Heart right ventricle (tissue), 16 donors: ENCODE measurements at regions not wholly inside any gene's neighbourhood (a gene's known extent, or its start where the extent isn't known, plus 50 kb on each side); places are given as distances from the start of the nearest gene placed in this dataset.

ENCODE experiments used
- ATAC-seq, 8 donors: fragments of 200-7000 bp; cut with Tn5 transposase; one replicate each; pipeline ENCODE4 v1.9.1; 2020; ENCODE audit warnings: mild to moderate bottlenecking in 8 of 8, moderate library complexity in 8 of 8, moderate number of reproducible peaks in 1 of 8
- DNase-seq, 2 donors: peaks; one replicate each; pipeline ENCODE4 v3.0.0-alpha.2; 2020
- H3K27ac ChIP-seq, 10 donors: fragments of 200-600 bp; sonication (generic) in 2 of 10; one replicate each; pipeline versions ENCODE4 v1.5.0 to v1.8.0; 2020 to 2022; ENCODE audit warnings: mild to moderate bottlenecking in 3 of 10
- H3K27me3 ChIP-seq, 7 donors: fragments of 200-600 bp; one replicate each; pipeline ENCODE4 v1.8.0; 2021 to 2022; ENCODE audit warnings: mild to moderate bottlenecking in 2 of 7
- H3K36me3 ChIP-seq, 9 donors: fragments of 200-600 bp; sonication (generic) in 1 of 9; one replicate each; pipeline versions ENCODE4 v1.5.0 to v1.8.0; 2020 to 2022; ENCODE audit warnings: mild to moderate bottlenecking in 2 of 9
- H3K4me1 ChIP-seq, 9 donors: fragments of 200-600 bp; sonication (generic) in 1 of 9; one replicate each; pipeline versions ENCODE4 v1.5.0 to v1.8.0; 2020 to 2022; ENCODE audit warnings: mild to moderate bottlenecking in 4 of 9
- H3K4me3 ChIP-seq, 10 donors: fragments of 200-600 bp; sonication (generic) in 2 of 10; one replicate each; pipeline versions ENCODE4 v1.5.0 to v1.8.0; 2020 to 2022; ENCODE audit warnings: mild to moderate bottlenecking in 7 of 10, moderate library complexity in 2 of 10
- H3K9me3 ChIP-seq, 11 donors: fragments of 200-600 bp in 10 of 11; sonication (generic) in 2 of 11; one replicate each; pipeline versions ENCODE4 v1.5.0 to v1.8.0; 2013 to 2022; ENCODE audit warnings: mild to moderate bottlenecking in 2 of 11, control low read depth in 1 of 11, moderate library complexity in 1 of 11
- CTCF ChIP-seq, 9 donors: fragments of 200-600 bp; sonication (generic) in 2 of 9; IDR thresholded peaks; one replicate each; pipeline versions ENCODE4 v1.5.0 to v1.8.0; 2021 to 2022; ENCODE audit warnings: antibody characterized with exemption in 9 of 9, mild to moderate bottlenecking in 5 of 9, moderate library complexity in 1 of 9
- WGBS, 2 donors: extraction: QIAGEN DNeasy Blood & Tissue Kit; methylation state at CpG; one replicate each; pipeline ENCODE4 v1.1.7; 2013; ENCODE audit warnings: inconsistent platforms in 1 of 2; 5-methylcytosine and 5-hydroxymethylcytosine counted together
- intact Hi-C, 10 donors: fragments of 100-400 bp; cut with DNase I; formaldehyde crosslinking; loops; one replicate each; pipeline versions ENCODE4 v1.11.1 to v1.14.2; 2022
- donor health status: Arrhythmogenic right ventricular cardiomyopathy.
- donor health status: ischemic (EF 13 %, LVEDD 7.1; RV severe dilation, severe dysfunction).
- donor health status: healthy with polysubstance abuse.
- donor health status: DM: no; HTN: yes; CAD: no.
- donor health status: DM: no; HTN: no; CAD: no.
- donor health status: ischemic (EF 25% LVEDD 6.9; RV normal size, moderate dysfunction).
- donor health status: ischemic (EF 25% LVEDD 5.7; RV mildly dilated, moderate dysfunction).
- donor health status: healthy.
- donor health status: DM: yes; HTN: yes; CAD: no.
- donor health status: Ischemic cardiomyopathy.
- donor health status: ischemic (EF 35%, LVEDD 5.7; RV mildly dilated, moderate dysfunction).
- donor health status: nonischemic (EF 11% LVEDD 7.7; RV severe dilation, severe dysfunction).
- donor health status: DM: yes; HTN: yes; CAD: no.
- donor health status: PGD.
- donor health status: ischemic (EF 29% LVEDD 5.4; RV normal size, mild dysfunction).
- donor health status: nonischemic (EF 23%, LVEDD 6.1; RV moderate dilation, normal function).

- Histone ChIP-seq H3K9me3 (no peaks in the 10 kb centered on the region), H3K4me1 (peaks cover 0 to 43% (median 15%) of the 10 kb centered on the region in 9 donors), H3K4me3 (no peak overlapping the region), H3K27me3 (no peaks in the 10 kb centered on the region), H3K27ac (peak overlapping the region in 5 of 10 donors; percentile 3 to 85 (median 29)), H3K36me3 (no peaks in the 10 kb centered on the region)
- WGBS, 2 donors: 61 to 70% methylated on average over 9 of the region's 9 CpGs
- ATAC-seq (peak in 5 of 8 donors; percentile 9 to 43 (median 21)), DNase-seq (no peak)
- TF ChIP-seq CTCF (IDR thresholded peaks at IDR 0.05): no peak
- intact Hi-C loops: no loop called here
Measured at GRCh38 chr20:50321797-50322480, 131.3 kb downstream of the CEBPB start.

- DNase-seq: no peak
- H3K4me1 ChIP-seq: peaks cover 0 to 37% (median 15%) of the 10 kb centered on the region in 9 donors
- no peak overlapping the region for H3K4me3 ChIP-seq
- 93 to 98% methylated on average over 5 of the region's 5 CpGs for WGBS, 2 donors
- intact Hi-C loops: no loop called here
- no peak for TF ChIP-seq CTCF (IDR thresholded peaks at IDR 0.05)
- H3K36me3 ChIP-seq: no peaks in the 10 kb centered on the region
- no peak for ATAC-seq
- no peaks in the 10 kb centered on the region for H3K27me3 ChIP-seq
- no peaks in the 10 kb centered on the region for H3K9me3 ChIP-seq
- H3K27ac ChIP-seq: no peak overlapping the region
Measured at GRCh38 chr20:50322703-50323131, 132.1 kb downstream of the CEBPB start.

GRCh38 chr20:50323209-50323608 lies 132.6 kb downstream of the CEBPB start:
- Histone ChIP-seq H3K27ac (no peak overlapping the region), H3K9me3 (no peaks in the 10 kb centered on the region), H3K4me1 (peaks cover 0 to 37% (median 15%) of the 10 kb centered on the region in 9 donors), H3K27me3 (no peaks in the 10 kb centered on the region), H3K36me3 (no peaks in the 10 kb centered on the region), H3K4me3 (no peak overlapping the region)
- DNase-seq (no peak), ATAC-seq (no peak)
- intact Hi-C loops: no loop called here
- no peak for TF ChIP-seq CTCF (IDR thresholded peaks at IDR 0.05)
- 92 to 93% methylated on average over 4 of the region's 4 CpGs for WGBS, 2 donors

- Histone ChIP-seq H3K27ac (no peak overlapping the region), H3K4me3 (no peak overlapping the region), H3K9me3 (no peaks in the 10 kb centered on the region), H3K27me3 (no peaks in the 10 kb centered on the region), H3K4me1 (peaks cover 0 to 37% (median 15%) of the 10 kb centered on the region in 9 donors), H3K36me3 (no peaks in the 10 kb centered on the region)
- DNase-seq: no peak
- ATAC-seq: no peak
- intact Hi-C loops: no loop called here
- no peak for TF ChIP-seq CTCF (IDR thresholded peaks at IDR 0.05)
- 91% methylated on average over 5 of the region's 5 CpGs for WGBS, 2 donors
Measured at GRCh38 chr20:50323777-50324775, 133.4 kb downstream of the CEBPB start.
